Lower lobe of right lung (tissue), 2 donors: ENCODE measurements at regions not wholly inside any gene's neighbourhood (a gene's known extent, or its start where the extent isn't known, plus 50 kb on each side); places are given as distances from the start of the nearest gene placed in this dataset.

Source experiments
- ATAC-seq, 2 donors: fragments of 200-7000 bp; cut with Tn5 transposase; one replicate each; pipeline ENCODE4 v1.9.1; 2020 to 2022; ENCODE audit warnings: mild to moderate bottlenecking in 2 of 2, moderate library complexity in 2 of 2
- DNase-seq: peaks from one replicate; pipeline ENCODE4 v3.0.0-alpha.2; 2020
- H3K27ac ChIP-seq: fragments of 200-600 bp; one replicate; pipeline ENCODE4 v1.8.0; 2022
- H3K27me3 ChIP-seq: fragments of 200-600 bp; one replicate; pipeline ENCODE4 v1.8.0; 2022; ENCODE audit warnings: low read depth
- H3K36me3 ChIP-seq: fragments of 200-600 bp; one replicate; pipeline ENCODE4 v1.8.0; 2022; ENCODE audit warnings: mild to moderate bottlenecking
- H3K4me1 ChIP-seq: fragments of 200-600 bp; one replicate; pipeline ENCODE4 v1.8.0; 2022
- H3K4me3 ChIP-seq: fragments of 200-600 bp; one replicate; pipeline ENCODE4 v1.8.0; 2022; ENCODE audit warnings: mild to moderate bottlenecking
- H3K9me3 ChIP-seq: fragments of 200-600 bp; one replicate; pipeline ENCODE4 v1.8.0; 2022
- CTCF ChIP-seq: fragments of 200-600 bp; IDR thresholded peaks from one replicate; pipeline ENCODE4 v1.8.0; 2022; ENCODE audit warnings: antibody characterized with exemption, mild to moderate bottlenecking
- intact Hi-C: fragments of 100-400 bp; cut with DNase I; formaldehyde crosslinking; loops from one replicate; pipeline ENCODE4 v1.11.0; 2022
- donor health status: DM: no; HTN: yes; CAD: no; lungs with severe emphysema.

- intact Hi-C loops: no loop called here
- DNase-seq (no peak), ATAC-seq (no peak)
- Histone ChIP-seq H3K4me1 (no peaks in the 10 kb centered on the region), H3K36me3 (no peaks in the 10 kb centered on the region), H3K27me3 (no peaks in the 10 kb centered on the region), H3K9me3 (no peaks in the 10 kb centered on the region), H3K27ac (no peak overlapping the region), H3K4me3 (no peak overlapping the region)
- TF ChIP-seq CTCF: no peak
Observed at GRCh38 chr2:12031866-12032265, 285.4 kb downstream of the LPIN1 start.

- H3K27ac ChIP-seq: no peak overlapping the region
- no peaks in the 10 kb centered on the region for H3K9me3 ChIP-seq
- no peak for TF ChIP-seq CTCF
- DNase-seq: no peak
- no peak overlapping the region for H3K4me3 ChIP-seq
- no peaks in the 10 kb centered on the region for H3K4me1 ChIP-seq
- no peaks in the 10 kb centered on the region for H3K36me3 ChIP-seq
- intact Hi-C loops: no loop called here
- no peak for ATAC-seq
- no peaks in the 10 kb centered on the region for H3K27me3 ChIP-seq
Observed at GRCh38 chr2:12032398-12032797, 286.0 kb downstream of the LPIN1 start.

GRCh38 chr2:12032975-12033374, 286.5 kb downstream of the LPIN1 start:
- no peaks in the 10 kb centered on the region for H3K27me3 ChIP-seq
- intact Hi-C loops: no loop called here

GRCh38 chr2:12033494-12033893, 287.1 kb downstream of the LPIN1 start:
- Histone ChIP-seq H3K9me3 (no peaks in the 10 kb centered on the region), H3K4me3 (no peak overlapping the region), H3K36me3 (no peaks in the 10 kb centered on the region), H3K4me1 (no peaks in the 10 kb centered on the region), H3K27me3 (no peaks in the 10 kb centered on the region), H3K27ac (no peak overlapping the region)
- intact Hi-C loops: no loop called here
- no peak for TF ChIP-seq CTCF
- DNase-seq (no peak), ATAC-seq (no peak)

More at GRCh38 chr2:12032975-12033374, 286.5 kb downstream of the LPIN1 start:
- Histone ChIP-seq H3K36me3 (no peaks in the 10 kb centered on the region), H3K9me3 (no peaks in the 10 kb centered on the region), H3K27ac (no peak overlapping the region), H3K4me3 (no peak overlapping the region), H3K4me1 (no peaks in the 10 kb centered on the region)
- ATAC-seq (no peak), DNase-seq (no peak)
- no peak for TF ChIP-seq CTCF

GRCh38 chr2:12034382-12034781, 287.9 kb downstream of the LPIN1 start:
- no peak for TF ChIP-seq CTCF
- no peaks in the 10 kb centered on the region for H3K27me3 ChIP-seq
- intact Hi-C loops: no loop called here
- no peaks in the 10 kb centered on the region for H3K36me3 ChIP-seq
- ATAC-seq (no peak), DNase-seq (no peak)
- no peaks in the 10 kb centered on the region for H3K4me1 ChIP-seq
- H3K9me3 ChIP-seq: no peaks in the 10 kb centered on the region
- no peak overlapping the region for H3K27ac ChIP-seq
- H3K4me3 ChIP-seq: no peak overlapping the region
